KMS-11 (cell line): ENCODE measurements at regions not wholly inside any gene's neighbourhood (a gene's known extent, or its start where the extent isn't known, plus 50 kb on each side); places are given as distances from the start of the nearest gene placed in this dataset.

ENCODE experiments used
- H2AFZ ChIP-seq: fragments of 200-600 bp; sonication (generic); 2 replicates; pipeline ENCODE4 v1.6.1; 2016; ENCODE audit warnings: antibody characterized with exemption, mixed run types, low read depth
- H3K27ac ChIP-seq: fragments of 200-600 bp; sonication (generic); 2 replicates; pipeline ENCODE4 v1.6.1; 2016; ENCODE audit warnings: mild to moderate bottlenecking, mixed run types
- H3K27me3 ChIP-seq: fragments of 200-600 bp; sonication (generic); 2 replicates; pipeline ENCODE4 v1.6.1; 2017; ENCODE audit warnings: mild to moderate bottlenecking, low read depth, mixed run types, moderate library complexity; ENCODE audit not compliant: insufficient read depth
- H3K36me3 ChIP-seq: fragments of 200-600 bp; sonication (generic); 2 replicates; pipeline ENCODE4 v1.6.1; 2017; ENCODE audit warnings: mild to moderate bottlenecking, mixed run types; ENCODE audit not compliant: insufficient read depth
- H3K4me1 ChIP-seq: fragments of 200-600 bp; sonication (generic); 2 replicates; pipeline ENCODE4 v1.6.1; 2016; ENCODE audit warnings: mild to moderate bottlenecking, low read depth, mixed run types; ENCODE audit not compliant: poor library complexity, severe bottlenecking
- H3K4me2 ChIP-seq: fragments of 200-600 bp; sonication (generic); 2 replicates; pipeline ENCODE4 v1.7.0; 2016; ENCODE audit warnings: mild to moderate bottlenecking, mixed run types
- H3K4me3 ChIP-seq: fragments of 200-600 bp; sonication (generic); IDR thresholded peaks from 2 replicates; pipeline ENCODE4 v1.6.1; 2017; ENCODE audit warnings: low read depth, low read length, mixed read lengths; ENCODE audit not compliant: insufficient read depth
- H3K79me2 ChIP-seq: fragments of 200-600 bp; sonication (generic); 2 replicates; pipeline ENCODE4 v1.6.1; 2016; ENCODE audit warnings: low read depth, mixed run types; ENCODE audit not compliant: insufficient read depth
- H3K9ac ChIP-seq: fragments of 200-600 bp; sonication (generic); 2 replicates; pipeline ENCODE4 v1.6.1; 2016; ENCODE audit warnings: mild to moderate bottlenecking, mixed run types
- H4K20me1 ChIP-seq: fragments of 200-600 bp; sonication (generic); 2 replicates; pipeline ENCODE4 v1.6.1; 2016; ENCODE audit warnings: mild to moderate bottlenecking, mixed run types; ENCODE audit not compliant: insufficient read depth
- CTCF ChIP-seq: fragments of 200-600 bp; sonication (generic); conservative IDR thresholded peaks from 2 replicates; pipeline ENCODE4 v1.6.1; 2017; ENCODE audit warnings: low read depth, mild to moderate bottlenecking, antibody characterized with exemption, low read length, moderate library complexity, mixed read lengths

- Histone ChIP-seq H4K20me1 (no peaks in the 10 kb centered on the region), H3K9ac (no peak overlapping the region), H3K4me1 (no peaks in the 10 kb centered on the region), H3K4me3 (no peak overlapping the region), H2AFZ (no peak overlapping the region), H3K4me2 (no peak overlapping the region), H3K36me3 (no peaks in the 10 kb centered on the region), H3K27ac (no peak overlapping the region), H3K27me3 (no peaks in the 10 kb centered on the region), H3K79me2 (no peaks in the 10 kb centered on the region)
- no peak for TF ChIP-seq CTCF
Observed at GRCh38 chr2:118198268-118198667, 110.0 kb downstream of the INSIG2 start.

DNA sequence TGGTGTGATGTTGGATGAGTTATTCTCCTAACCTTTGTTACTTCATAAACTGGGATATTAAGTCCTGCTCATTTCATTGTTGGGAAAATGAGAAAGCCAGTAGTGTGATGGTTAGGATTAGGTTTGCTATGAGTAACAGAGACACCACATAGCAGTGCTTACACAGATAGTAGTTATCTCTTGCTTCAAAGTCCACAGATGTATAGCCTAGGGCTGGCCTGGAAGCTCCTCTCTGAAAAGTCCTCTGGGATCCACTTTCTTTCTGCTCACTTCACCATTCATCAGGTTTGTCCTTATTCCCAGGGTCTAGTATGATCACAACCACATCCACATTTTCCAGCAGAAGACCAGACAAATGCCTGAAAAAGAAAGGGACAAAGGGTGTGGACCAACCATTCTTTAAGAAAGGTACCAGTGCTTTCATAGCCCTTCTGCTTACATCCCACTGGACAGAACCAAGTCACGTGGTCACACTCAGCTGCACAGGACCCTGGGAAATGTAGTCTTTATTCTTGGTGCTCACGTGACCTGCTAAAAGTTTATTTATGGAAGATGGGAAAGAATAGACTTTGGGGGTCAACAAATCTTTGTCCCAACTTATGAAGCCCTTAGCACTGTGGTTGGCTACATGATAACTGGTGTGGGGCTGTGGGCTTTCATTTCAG lies 108.9 kb downstream of the INSIG2 start:
- Histone ChIP-seq H3K27ac (no peak overlapping the region), H3K79me2 (no peaks in the 10 kb centered on the region), H3K9ac (no peak overlapping the region), H3K4me3 (no peak overlapping the region), H3K4me2 (no peak overlapping the region), H4K20me1 (no peaks in the 10 kb centered on the region), H2AFZ (no peak overlapping the region), H3K4me1 (no peaks in the 10 kb centered on the region), H3K36me3 (no peaks in the 10 kb centered on the region), H3K27me3 (no peaks in the 10 kb centered on the region)
- TF ChIP-seq CTCF: no peak

- Histone ChIP-seq H4K20me1 (no peaks in the 10 kb centered on the region), H3K36me3 (no peaks in the 10 kb centered on the region), H3K27ac (no peak overlapping the region), H3K4me1 (peaks cover 4% of the 10 kb centered on the region), H3K79me2 (no peaks in the 10 kb centered on the region), H3K4me3 (no peak overlapping the region), H3K9ac (no peak overlapping the region), H3K27me3 (no peaks in the 10 kb centered on the region), H3K4me2 (no peak overlapping the region), H2AFZ (no peak overlapping the region)
- no peak for TF ChIP-seq CTCF
Observed at GRCh38 chr2:118190474-118190873, 102.2 kb downstream of the INSIG2 start.

DNA sequence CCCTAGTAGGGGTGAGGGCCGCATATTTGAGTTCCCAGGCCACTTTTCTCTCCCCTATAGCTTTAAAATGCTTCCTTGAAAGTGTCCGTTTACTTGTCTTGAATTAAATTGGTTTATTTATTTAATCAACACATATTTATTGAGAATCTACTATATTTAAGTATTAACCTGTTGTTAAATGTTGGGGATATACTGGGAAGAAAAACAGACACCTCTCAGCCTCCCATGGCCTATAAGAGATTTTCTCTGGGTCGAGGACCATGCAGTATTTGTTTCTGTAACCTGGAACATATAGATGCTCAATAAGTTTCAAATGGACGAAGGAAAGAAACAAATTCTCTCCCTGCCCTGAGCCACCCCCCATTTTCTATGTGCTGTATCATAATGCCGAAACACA lies 98.6 kb downstream of the INSIG2 start:
- H3K4me2 ChIP-seq: no peak overlapping the region
- H4K20me1 ChIP-seq: no peaks in the 10 kb centered on the region
- peak overlapping the region; percentile 75; the same call in 1 of the 2 replicates for H3K9ac ChIP-seq
- H3K27me3 ChIP-seq: no peaks in the 10 kb centered on the region
- peaks cover 8% of the 10 kb centered on the region for H3K4me1 ChIP-seq
- no peak for TF ChIP-seq CTCF
- H3K36me3 ChIP-seq: no peaks in the 10 kb centered on the region
- no peak overlapping the region for H3K4me3 ChIP-seq
- no peaks in the 10 kb centered on the region for H3K79me2 ChIP-seq
- peak overlapping the region; percentile 79 for H2AFZ ChIP-seq
- peak overlapping the region; percentile 68; the same call in 1 of the 2 replicates for H3K27ac ChIP-seq
